ENCODE measurements at regions not wholly inside any gene's neighbourhood (a gene's known extent, or its start where the extent isn't known, plus 50 kb on each side); places are given as distances from the start of the nearest gene placed in this dataset.
"Not testable (repeated sequence)": the region's sequence is repeated elsewhere in the genome, so short reads cannot be mapped to it uniquely, and the experiment has no call there.

GRCh38 chr4:27931584-27931983 is 1070.9 kb downstream of the STIM2 start:
- no peak for DNase-seq (ENCODE audit: low read depth, low spot score)

GRCh38 chr4:27934871-27935270 is 1074.2 kb downstream of the STIM2 start:
- no peak for DNase-seq (ENCODE audit: low read depth, low spot score)

GRCh38 chr4:27946799-27947198 is 1086.2 kb downstream of the STIM2 start:
- no peak for DNase-seq (ENCODE audit: low read depth, low spot score)

GRCh38 chr4:27947302-27947701 is 1086.7 kb downstream of the STIM2 start:
- no peak for DNase-seq (ENCODE audit: low read depth, low spot score)

- DNase-seq (ENCODE audit: low read depth, low spot score) = no peak
Measured at GRCh38 chr4:27964095-27964494, 1103.5 kb downstream of the STIM2 start.

GRCh38 chr4:27966664-27967063 is 1106.0 kb downstream of the STIM2 start:
- DNase-seq (ENCODE audit: low read depth, low spot score) = no peak

GRCh38 chr4:27973056-27973455 is 1112.4 kb downstream of the STIM2 start:
- DNase-seq (ENCODE audit: low read depth, low spot score) = no peak

GRCh38 chr4:27973700-27974099 is 1113.1 kb downstream of the STIM2 start:
- DNase-seq (ENCODE audit: low read depth, low spot score) = no peak

- DNase-seq (ENCODE audit: low read depth, low spot score) = no peak
Measured at GRCh38 chr4:27974339-27974738, 1113.7 kb downstream of the STIM2 start.

- DNase-seq (ENCODE audit: low read depth, low spot score) = not testable (repeated sequence)
Measured at GRCh38 chr4:27974881-27975280, 1114.2 kb downstream of the STIM2 start.

- not testable (repeated sequence) for DNase-seq (ENCODE audit: low read depth, low spot score)
Measured at GRCh38 chr4:27978427-27979109, 1117.9 kb downstream of the STIM2 start.

GRCh38 chr4:27985522-27985921 is 1124.9 kb downstream of the STIM2 start:
- no peak for DNase-seq (ENCODE audit: low read depth, low spot score)

GRCh38 chr4:27986476-27986875 is 1125.8 kb downstream of the STIM2 start:
- no peak for DNase-seq (ENCODE audit: low read depth, low spot score)

GRCh38 chr4:28001698-28002097 is 1141.1 kb downstream of the STIM2 start:
- DNase-seq (ENCODE audit: low read depth, low spot score) = no peak

GRCh38 chr4:28004520-28004919 is 1143.9 kb downstream of the STIM2 start:
- DNase-seq (ENCODE audit: low read depth, low spot score) = no peak

- no peak for DNase-seq (ENCODE audit: low read depth, low spot score)
Measured at GRCh38 chr4:28006021-28006420, 1145.4 kb downstream of the STIM2 start.

- no peak for DNase-seq (ENCODE audit: low read depth, low spot score)
Measured at GRCh38 chr4:28007693-28008092, 1147.1 kb downstream of the STIM2 start.

- DNase-seq (ENCODE audit: low read depth, low spot score) = no peak
Measured at GRCh38 chr4:28009541-28009940, 1148.9 kb downstream of the STIM2 start.

GRCh38 chr4:28010577-28011240 is 1150.1 kb downstream of the STIM2 start:
- no peak for DNase-seq (ENCODE audit: low read depth, low spot score)

GRCh38 chr4:28014469-28014868 is 1153.8 kb downstream of the STIM2 start:
- no peak for DNase-seq (ENCODE audit: low read depth, low spot score)

- no peak for DNase-seq (ENCODE audit: low read depth, low spot score)
Measured at GRCh38 chr4:28015996-28016395, 1155.4 kb downstream of the STIM2 start.

- not testable (repeated sequence) for DNase-seq (ENCODE audit: low read depth, low spot score)
Measured at GRCh38 chr4:28038253-28038652, 1177.6 kb downstream of the STIM2 start.

GRCh38 chr4:28062562-28062961 is 1201.9 kb downstream of the STIM2 start:
- DNase-seq (ENCODE audit: low read depth, low spot score) = no peak

All from smooth muscle cell of the brain vasculature (primary cell).